ENCODE measurements at regions not wholly inside any gene's neighbourhood (a gene's known extent, or its start where the extent isn't known, plus 50 kb on each side); places are given as distances from the start of the nearest gene placed in this dataset.

DNA sequence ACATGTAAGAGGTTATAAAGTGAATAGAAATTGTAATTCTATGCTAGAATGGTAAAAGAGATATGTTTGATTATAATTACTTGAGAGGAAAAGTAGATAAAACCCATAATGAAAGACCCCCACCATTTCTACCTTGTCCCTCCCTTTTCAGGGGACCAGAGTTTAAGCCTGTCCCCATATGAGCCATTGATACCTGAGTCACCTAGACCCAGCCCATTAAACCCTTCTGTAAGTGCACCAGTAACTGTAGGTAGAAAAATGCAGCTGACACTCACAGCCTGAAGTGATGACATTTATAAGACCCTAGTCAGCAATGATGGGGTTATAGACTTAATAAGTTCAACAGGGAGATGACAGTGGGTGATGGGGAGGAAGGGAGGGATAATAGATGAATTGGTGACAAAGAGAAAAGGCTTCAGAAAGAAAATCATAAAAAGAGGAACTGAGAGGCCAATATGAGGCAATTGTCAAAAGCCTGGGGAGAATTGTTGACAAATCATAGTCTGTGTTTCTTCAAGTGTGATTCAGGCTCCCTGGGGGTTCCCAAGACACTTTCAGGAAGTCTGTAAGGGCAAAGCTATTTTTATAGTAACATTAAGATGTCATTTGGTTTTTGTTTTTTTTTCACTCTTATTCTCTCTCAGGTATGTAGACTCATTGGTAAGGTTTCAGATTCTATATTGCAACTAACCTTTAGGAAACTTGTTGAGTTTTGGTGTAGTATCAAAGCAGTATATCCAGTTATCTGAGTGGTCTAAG, 544.2 kb downstream of the SATB2 start:
- no peak overlapping the region for H3K4me3 ChIP-seq (ENCODE audit: low read depth, low read length)
- TF ChIP-seq, protein P1, sequence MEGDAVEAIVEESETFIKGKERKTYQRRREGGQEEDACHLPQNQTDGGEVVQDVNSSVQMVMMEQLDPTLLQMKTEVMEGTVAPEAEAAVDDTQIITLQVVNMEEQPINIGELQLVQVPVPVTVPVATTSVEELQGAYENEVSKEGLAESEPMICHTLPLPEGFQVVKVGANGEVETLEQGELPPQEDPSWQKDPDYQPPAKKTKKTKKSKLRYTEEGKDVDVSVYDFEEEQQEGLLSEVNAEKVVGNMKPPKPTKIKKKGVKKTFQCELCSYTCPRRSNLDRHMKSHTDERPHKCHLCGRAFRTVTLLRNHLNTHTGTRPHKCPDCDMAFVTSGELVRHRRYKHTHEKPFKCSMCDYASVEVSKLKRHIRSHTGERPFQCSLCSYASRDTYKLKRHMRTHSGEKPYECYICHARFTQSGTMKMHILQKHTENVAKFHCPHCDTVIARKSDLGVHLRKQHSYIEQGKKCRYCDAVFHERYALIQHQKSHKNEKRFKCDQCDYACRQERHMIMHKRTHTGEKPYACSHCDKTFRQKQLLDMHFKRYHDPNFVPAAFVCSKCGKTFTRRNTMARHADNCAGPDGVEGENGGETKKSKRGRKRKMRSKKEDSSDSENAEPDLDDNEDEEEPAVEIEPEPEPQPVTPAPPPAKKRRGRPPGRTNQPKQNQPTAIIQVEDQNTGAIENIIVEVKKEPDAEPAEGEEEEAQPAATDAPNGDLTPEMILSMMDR (conservative IDR thresholded peaks at IDR 0.05; ENCODE audit: low read depth, low read length): no peak
- no peak for DNase-seq (ENCODE audit: low read depth)

DNA sequence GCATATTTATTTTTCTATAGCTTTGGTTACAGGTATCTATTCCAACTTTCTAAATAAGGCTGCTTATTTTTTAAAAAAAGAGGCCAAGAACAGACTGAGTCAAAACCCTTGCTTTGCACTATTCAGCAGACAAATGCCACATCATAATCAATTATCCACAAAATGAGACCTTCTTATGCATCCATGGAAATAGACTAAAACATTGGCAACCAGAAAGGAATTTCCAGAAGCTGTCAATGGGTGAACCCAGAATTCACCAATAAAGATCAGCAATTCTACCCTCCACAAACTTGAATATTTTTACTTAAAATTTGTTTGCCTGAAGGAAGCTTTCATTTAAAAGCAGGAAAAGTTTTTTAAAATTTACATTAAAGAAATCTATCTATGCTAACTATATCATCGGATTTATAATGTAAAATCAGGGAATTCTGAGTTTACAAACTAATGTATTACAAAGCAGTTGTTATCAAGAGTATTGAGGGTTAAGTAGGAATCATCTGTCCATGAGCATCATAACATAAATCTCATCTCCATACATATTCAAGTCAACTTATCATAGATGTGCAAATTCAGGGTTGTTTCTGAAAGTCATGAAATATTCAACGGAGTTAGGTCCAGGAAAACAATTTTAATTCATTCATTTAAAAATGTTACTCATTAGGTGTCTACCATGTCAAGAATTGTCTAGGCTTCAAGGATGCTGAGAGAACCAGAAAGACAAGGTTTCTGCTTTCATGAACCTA, 548.0 kb downstream of the SATB2 start:
- TF ChIP-seq, protein P1 (conservative IDR thresholded peaks at IDR 0.05; ENCODE audit: low read depth, low read length): no peak
- DNase-seq (ENCODE audit: low read depth): no peak
- H3K4me3 ChIP-seq (ENCODE audit: low read depth, low read length): no peak overlapping the region

- TF ChIP-seq, protein P1 (conservative IDR thresholded peaks at IDR 0.05; ENCODE audit: low read depth, low read length): no peak
- no peak for DNase-seq (ENCODE audit: low read depth)
- H3K4me3 ChIP-seq (ENCODE audit: low read depth, low read length): no peak overlapping the region
Observed at GRCh38 chr2:198905881-198906612, 551.7 kb downstream of the SATB2 start.

GRCh38 chr2:198901894-198902293, 555.8 kb downstream of the SATB2 start:
- TF ChIP-seq, protein P1 (conservative IDR thresholded peaks at IDR 0.05; ENCODE audit: low read depth, low read length): no peak
- no peak for DNase-seq (ENCODE audit: low read depth)
- H3K4me3 ChIP-seq (ENCODE audit: low read depth, low read length): no peak overlapping the region

- H3K4me3 ChIP-seq (ENCODE audit: low read depth, low read length): no peak overlapping the region
- DNase-seq (ENCODE audit: low read depth): no peak
- TF ChIP-seq, protein P1 (conservative IDR thresholded peaks at IDR 0.05; ENCODE audit: low read depth, low read length): no peak
Observed at GRCh38 chr2:198900141-198900540, 557.6 kb downstream of the SATB2 start.

DNA sequence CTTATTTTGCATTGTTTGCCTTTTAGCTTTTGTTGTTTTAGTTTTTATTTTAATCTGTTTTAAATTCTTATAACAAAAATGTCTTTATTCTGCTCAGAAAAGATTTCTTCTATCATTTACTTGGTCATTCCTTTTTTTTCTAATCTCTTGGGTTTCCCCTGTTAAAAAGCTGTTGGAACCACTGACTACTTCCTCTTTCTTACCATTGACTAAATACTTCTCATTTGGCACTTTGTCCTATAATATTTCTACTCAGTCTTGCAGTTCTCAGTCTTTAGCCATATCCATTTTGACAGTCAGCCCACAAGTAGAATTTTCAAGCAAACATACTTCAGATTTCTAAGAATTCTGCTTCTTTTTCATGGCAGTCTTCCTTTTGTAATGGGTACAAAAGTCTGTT, 567.2 kb downstream of the SATB2 start:
- H3K4me3 ChIP-seq (ENCODE audit: low read depth, low read length): no peak overlapping the region
- DNase-seq (ENCODE audit: low read depth): no peak
- TF ChIP-seq, protein P1 (conservative IDR thresholded peaks at IDR 0.05; ENCODE audit: low read depth, low read length): no peak

Measured in choroid plexus epithelial cell (primary cell).